PC-9 (cell line): ENCODE measurements at regions not wholly inside any gene's neighbourhood (a gene's known extent, or its start where the extent isn't known, plus 50 kb on each side); places are given as distances from the start of the nearest gene placed in this dataset.
"Not testable (repeated sequence)": the region's sequence is repeated elsewhere in the genome, so short reads cannot be mapped to it uniquely, and the experiment has no call there.

Experiments
- BruUV-seq: library from RNA; stranded (reverse); fragments of 400-500 nt; replicated peaks from 2 replicates; lab custom pipeline; 2021; lab: Mats Ljungman, UMichigan
- CTCF ChIA-PET: fragments of 300-600 bp; sonication (Branson Sonifier 250); formaldehyde crosslinking; loops from one replicate; lab custom pipeline; 2022; ENCODE audit warnings: antibody characterized with exemption; lab: Charles Lee
- POLR2A ChIA-PET: fragments of 300-600 bp; sonication (Branson Sonifier 250); formaldehyde crosslinking; loops from one replicate; lab custom pipeline; 2022; ENCODE audit warnings: antibody characterized with exemption; ENCODE audit not compliant: unreplicated experiment; lab: Charles Lee
- DNase-seq, 2 experiments: peaks; one replicate each; pipeline versions ENCODE4 v3.0.0 to v3.0.0-alpha.2; 2015 to 2022; ENCODE audit warnings: mixed read lengths in 1 of 2
- H2AFZ ChIP-seq: fragments of 200-600 bp; sonication (generic); 2 replicates; pipeline ENCODE4 v1.8.1; 2017; ENCODE audit warnings: antibody characterized with exemption
- H3F3A ChIP-seq: fragments of 200-600 bp; sonication (generic); 2 replicates; pipeline ENCODE4 v1.8.1; 2017; ENCODE audit warnings: antibody characterized with exemption, mild to moderate bottlenecking, low read depth; ENCODE audit not compliant: insufficient read depth
- H3K27ac ChIP-seq: fragments of 200-600 bp; sonication (generic); 2 replicates; pipeline ENCODE4 v1.6.1; 2016; ENCODE audit warnings: mixed run types
- H3K27me3 ChIP-seq: fragments of 200-600 bp; sonication (generic); 2 replicates; pipeline ENCODE4 v1.6.1; 2016; ENCODE audit warnings: low read depth, mixed run types; ENCODE audit not compliant: insufficient read depth
- H3K36me3 ChIP-seq: fragments of 200-600 bp; sonication (generic); 2 replicates; pipeline ENCODE4 v1.6.1; 2016; ENCODE audit warnings: low read depth, mixed run types
- H3K4me1 ChIP-seq: fragments of 200-600 bp; sonication (generic); replicated peaks from 2 replicates; pipeline ENCODE4 v1.6.1; 2016; ENCODE audit warnings: mixed run types; ENCODE audit not compliant: insufficient read depth
- H3K4me2 ChIP-seq: fragments of 200-600 bp; sonication (generic); 2 replicates; pipeline ENCODE4 v1.6.1; 2017; ENCODE audit warnings: mixed run types
- H3K4me3 ChIP-seq: fragments of 200-600 bp; sonication (generic); 2 replicates; pipeline ENCODE4 v1.6.1; 2016; ENCODE audit warnings: mixed run types
- H3K79me2 ChIP-seq: fragments of 200-600 bp; sonication (generic); 2 replicates; pipeline ENCODE4 v1.6.1; 2017; ENCODE audit warnings: low read depth, mixed run types
- H3K9me2 ChIP-seq: fragments of 200-600 bp; sonication (generic); 2 replicates; pipeline ENCODE4 v1.8.1; 2017; ENCODE audit warnings: mild to moderate bottlenecking; ENCODE audit not compliant: insufficient read depth
- H3K9me3 ChIP-seq: fragments of 200-600 bp; sonication (generic); 2 replicates; pipeline ENCODE4 v1.8.1; 2016; ENCODE audit warnings: low read depth; ENCODE audit not compliant: insufficient read depth
- H4K20me1 ChIP-seq: fragments of 200-600 bp; sonication (generic); 2 replicates; pipeline ENCODE4 v1.8.1; 2017; ENCODE audit not compliant: insufficient read depth
- CTCF ChIP-seq: fragments of 200-600 bp; sonication (generic); conservative IDR thresholded peaks from 2 replicates; pipeline ENCODE4 v1.6.1; 2017; ENCODE audit warnings: mixed run types, antibody characterized with exemption, mild to moderate bottlenecking, moderate library complexity
- EZH2 ChIP-seq: fragments of 200-600 bp; sonication (generic); IDR thresholded peaks from 2 replicates; pipeline ENCODE4 v1.8.0; 2017; ENCODE audit warnings: antibody characterized with exemption, low read depth
- intact Hi-C: fragments of 100-400 bp; cut with micrococcal nuclease; formaldehyde crosslinking; loops from one replicate; pipeline ENCODE4 v1.10.0; 2022; ENCODE audit not compliant: unreplicated experiment

GRCh38 chr1:4179914-4180735, 280.1 kb upstream of the C1orf174 start:
- H3K4me1 ChIP-seq = no peaks in the 10 kb centered on the region
- ChIA-PET CTCF (no interaction called here), POLR2A (no interaction called here)
- no TSS peak for BruUV-seq
- H2AFZ ChIP-seq = no peak overlapping the region
- no peaks in the 10 kb centered on the region for H3K9me2 ChIP-seq
- intact Hi-C loops = no loop called here
- no peak overlapping the region for H3K4me2 ChIP-seq
- TF ChIP-seq EZH2 (no peak), CTCF (no peak)
- no peaks in the 10 kb centered on the region for H3K36me3 ChIP-seq
- no peaks in the 10 kb centered on the region for H3K9me3 ChIP-seq
- H3K27me3 ChIP-seq = peaks cover 18% of the 10 kb centered on the region; the same call in 1 of the 2 replicates
- H3K27ac ChIP-seq = no peak overlapping the region
- no peak for DNase-seq
- H3F3A ChIP-seq = no peaks in the 10 kb centered on the region
- H4K20me1 ChIP-seq = no peaks in the 10 kb centered on the region
- H3K4me3 ChIP-seq = no peak overlapping the region
- no peaks in the 10 kb centered on the region for H3K79me2 ChIP-seq

- CTCF ChIA-PET, H2AFZ ChIP-seq, intact Hi-C loops, H3K4me2 ChIP-seq, H3F3A ChIP-seq, BruUV-seq, H3K36me3 ChIP-seq, POLR2A ChIA-PET, H3K4me1 ChIP-seq, DNase-seq, H3K27ac ChIP-seq, H3K9me2 ChIP-seq, H4K20me1 ChIP-seq, H3K4me3 ChIP-seq, H3K79me2 ChIP-seq, H3K9me3 ChIP-seq: not testable (repeated sequence)
- H3K27me3 ChIP-seq = peaks cover 13% of the 10 kb centered on the region; the same call in 1 of the 2 replicates
Measured at GRCh38 chr1:4186486-4186885, 286.4 kb upstream of the C1orf174 start.

- Histone ChIP-seq H3K79me2 (no peaks in the 10 kb centered on the region), H3K36me3 (no peaks in the 10 kb centered on the region), H3K4me1 (no peaks in the 10 kb centered on the region), H3K4me2 (no peak overlapping the region), H3K9me2 (no peaks in the 10 kb centered on the region), H3F3A (no peaks in the 10 kb centered on the region), H3K27ac (no peak overlapping the region), H3K27me3 (no peaks in the 10 kb centered on the region), H3K4me3 (no peak overlapping the region), H4K20me1 (no peaks in the 10 kb centered on the region), H2AFZ (no peak overlapping the region), H3K9me3 (no peaks in the 10 kb centered on the region)
- TF ChIP-seq CTCF (no peak), EZH2 (no peak)
- intact Hi-C loops = no loop called here
- no TSS peak for BruUV-seq
- POLR2A ChIA-PET = no interaction called here
- CTCF ChIA-PET = no interaction called here
- no peak for DNase-seq
Measured at GRCh38 chr1:4203501-4203900, 303.4 kb upstream of the C1orf174 start.
